ENCODE measurements at regions not wholly inside any gene's neighbourhood (a gene's known extent, or its start where the extent isn't known, plus 50 kb on each side); places are given as distances from the start of the nearest gene placed in this dataset.

GRCh38 chrX:18042776-18043175, 177.9 kb downstream of the BEND2 start:
- TF ChIP-seq CTCF (conservative IDR thresholded peaks at IDR 0.05 in 1 of 2, IDR thresholded peaks at IDR 0.05 in 1 of 2; ENCODE audit: low read depth in 1 of 2, low read length in 2 of 2) (no peak), EZH2 (IDR thresholded peaks at IDR 0.05; ENCODE audit: low read length, missing control alignments) (no peak)

Data from fibroblast of lung (primary cell).